22Rv1 (cell line): ENCODE measurements at regions not wholly inside any gene's neighbourhood (a gene's known extent, or its start where the extent isn't known, plus 50 kb on each side); places are given as distances from the start of the nearest gene placed in this dataset.

Experiments used
- CTCF ChIP-seq: fragments of 450-650 bp; IDR thresholded peaks from 2 replicates; pipeline ENCODE4 v1.5.1; 2017; ENCODE audit warnings: mild to moderate bottlenecking
- ZFX ChIP-seq: fragments of 450-650 bp; IDR thresholded peaks from 2 replicates; pipeline ENCODE4 v1.6.1; 2017; ENCODE audit warnings: antibody characterized with exemption, borderline replicate concordance

GRCh38 chr10:120403109-120403508 lies 53.9 kb upstream of the PLPP4 start:
- no peak for TF ChIP-seq CTCF
- TF ChIP-seq ZFX = no peak
